GM23338 (cell line): ENCODE measurements at regions not wholly inside any gene's neighbourhood (a gene's known extent, or its start where the extent isn't known, plus 50 kb on each side); places are given as distances from the start of the nearest gene placed in this dataset.

Experiments used
- ATAC-seq: fragments of 200-7000 bp; cut with Tn5 transposase; 3 replicates; pipeline ENCODE4 v1.9.1; 2020
- DNase-seq: peaks from one replicate; pipeline ENCODE4 v3.0.0-alpha.2; 2015; ENCODE audit warnings: low spot score
- H2AFZ ChIP-seq: fragments of 200-600 bp; sonication (generic); 2 replicates; pipeline ENCODE4 v1.8.0; 2016; ENCODE audit warnings: antibody characterized with exemption, mild to moderate bottlenecking, moderate library complexity
- H3F3A ChIP-seq: fragments of 200-600 bp; sonication (generic); replicated peaks from 2 replicates; pipeline ENCODE4 v1.8.0; 2017; ENCODE audit warnings: antibody characterized with exemption, mixed run types, low read depth
- H3K27ac ChIP-seq: fragments of 200-600 bp; sonication (generic); 2 replicates; pipeline ENCODE4 v1.6.1; 2016; ENCODE audit warnings: low read depth
- H3K27me3 ChIP-seq: fragments of 200-600 bp; sonication (generic); 2 replicates; pipeline ENCODE4 v1.8.0; 2016; ENCODE audit warnings: mild to moderate bottlenecking, mixed run types, moderate library complexity; ENCODE audit not compliant: insufficient read depth
- H3K36me3 ChIP-seq: fragments of 200-600 bp; sonication (generic); 2 replicates; pipeline ENCODE4 v1.8.0; 2016; ENCODE audit warnings: mild to moderate bottlenecking; ENCODE audit not compliant: insufficient read depth
- H3K4me1 ChIP-seq: fragments of 200-600 bp; sonication (generic); 2 replicates; pipeline ENCODE4 v1.8.0; 2016; ENCODE audit warnings: mild to moderate bottlenecking, moderate library complexity; ENCODE audit not compliant: insufficient read depth
- H3K4me2 ChIP-seq: fragments of 200-600 bp; sonication (generic); 2 replicates; pipeline ENCODE4 v1.7.1; 2017; ENCODE audit warnings: mixed run types
- H3K4me3 ChIP-seq: fragments of 200-600 bp; sonication (generic); 2 replicates; pipeline ENCODE4 v1.6.1; 2016; ENCODE audit warnings: mixed run types
- H3K79me2 ChIP-seq: fragments of 200-600 bp; sonication (generic); replicated peaks from 2 replicates; pipeline ENCODE4 v1.8.0; 2017; ENCODE audit warnings: mild to moderate bottlenecking; ENCODE audit not compliant: insufficient read depth
- H3K9me2 ChIP-seq: fragments of 200-600 bp; sonication (generic); 2 replicates; pipeline ENCODE4 v1.8.0; 2017; ENCODE audit not compliant: insufficient read depth
- H4K20me1 ChIP-seq: fragments of 200-600 bp; sonication (generic); replicated peaks from 2 replicates; pipeline ENCODE4 v1.8.0; 2017; ENCODE audit warnings: mild to moderate bottlenecking; ENCODE audit not compliant: insufficient read depth
- H3K27ac Mint-ChIP-seq: 2 replicates; pipeline ENCODE4 v1.8.0; 2020; ENCODE audit warnings: inconsistent platforms, mild to moderate bottlenecking, moderate library complexity, mixed read lengths
- H3K27me3 Mint-ChIP-seq: 3 replicates; pipeline ENCODE4 v1.8.0; 2022; ENCODE audit warnings: low read depth, mild to moderate bottlenecking, moderate library complexity, mixed read lengths, inconsistent platforms; ENCODE audit not compliant: insufficient read depth, poor library complexity
- H3K36me3 Mint-ChIP-seq: 3 replicates; pipeline ENCODE4 v1.8.0; 2021; ENCODE audit warnings: low read depth, mild to moderate bottlenecking, inconsistent platforms, moderate library complexity, mixed read lengths
- H3K4me1 Mint-ChIP-seq: 3 replicates; pipeline ENCODE4 v1.8.0; 2020; ENCODE audit warnings: mild to moderate bottlenecking, inconsistent platforms, mixed read lengths
- H3K4me3 Mint-ChIP-seq: 3 replicates; pipeline ENCODE4 v1.8.0; 2021; ENCODE audit warnings: moderate library complexity, mild to moderate bottlenecking, inconsistent platforms, mixed read lengths
- H3K9me3 Mint-ChIP-seq: 3 replicates; pipeline ENCODE4 v1.8.0; 2020; ENCODE audit warnings: moderate library complexity, mild to moderate bottlenecking, inconsistent platforms, mixed read lengths
- CREB1 ChIP-seq: fragments of 250-450 bp; sonication (Bioruptor Pico); IDR thresholded peaks from 2 replicates; pipeline ENCODE4 v1.5.0; 2020; ENCODE audit warnings: low read depth, mild to moderate bottlenecking, moderate library complexity
- EZH2 ChIP-seq: fragments of 200-600 bp; sonication (generic); IDR thresholded peaks from one replicate; pipeline ENCODE4 v1.8.0; 2017; ENCODE audit warnings: antibody characterized with exemption, mild to moderate bottlenecking, low read depth; ENCODE audit not compliant: unreplicated experiment
- EZH2phosphoT487 ChIP-seq: fragments of 200-600 bp; sonication (generic); IDR thresholded peaks from one replicate; pipeline ENCODE4 v1.8.1; 2018; ENCODE audit warnings: antibody characterized with exemption; ENCODE audit not compliant: unreplicated experiment
- JUNB ChIP-seq: IDR thresholded peaks from one replicate; pipeline ENCODE4 v1.6.1; 2016; ENCODE audit warnings: antibody characterized with exemption; ENCODE audit not compliant: unreplicated experiment
- NANOG ChIP-seq: IDR thresholded peaks from 2 replicates; pipeline ENCODE4 v1.6.1; 2016; ENCODE audit warnings: antibody characterized with exemption, borderline replicate concordance
- POLR2AphosphoS5 ChIP-seq: IDR thresholded peaks from 2 replicates; pipeline ENCODE4 v1.6.1; 2016; ENCODE audit warnings: antibody characterized with exemption, low read depth
- STAT1 ChIP-seq: IDR thresholded peaks from one replicate; pipeline ENCODE4 v1.6.1; 2016; ENCODE audit warnings: antibody characterized with exemption; ENCODE audit not compliant: unreplicated experiment
- ZNF114 ChIP-seq: fragments of 250-450 bp; sonication (Bioruptor Pico); IDR thresholded peaks from 2 replicates; pipeline ENCODE4 v1.5.0; 2020; ENCODE audit warnings: mild to moderate bottlenecking, moderate library complexity
- ZNF331 ChIP-seq: fragments of 250-450 bp; sonication (Bioruptor Pico); IDR thresholded peaks from 2 replicates; pipeline ENCODE4 v1.5.0; 2020; ENCODE audit warnings: low read depth, mild to moderate bottlenecking, moderate library complexity
- TF ChIP-seq, protein P1 (sequence below): IDR thresholded peaks from 2 replicates; pipeline ENCODE4 v1.6.1; 2016; ENCODE audit warnings: antibody characterized with exemption
- TF ChIP-seq, protein P2 (sequence below): IDR thresholded peaks from one replicate; pipeline ENCODE4 v1.6.1; 2018; ENCODE audit warnings: antibody characterized with exemption; ENCODE audit not compliant: unreplicated experiment
- TF ChIP-seq, protein P3 (sequence below): fragments of 250-450 bp; sonication (Bioruptor Pico); IDR thresholded peaks from 2 replicates; pipeline ENCODE4 v1.5.0; 2020; ENCODE audit warnings: mild to moderate bottlenecking, moderate library complexity
- TF ChIP-seq, protein P4 (sequence below), 2 experiments: fragments of 200-600 bp in 1 of 2; sonication (generic) in 1 of 2; conservative IDR thresholded peaks; 2 replicates each; pipeline versions ENCODE4 v1.5.1 to v1.6.1; 2016 to 2017; ENCODE audit warnings: antibody characterized with exemption in 2 of 2, low read depth in 2 of 2, mild to moderate bottlenecking in 2 of 2, moderate library complexity in 1 of 2

DNA sequence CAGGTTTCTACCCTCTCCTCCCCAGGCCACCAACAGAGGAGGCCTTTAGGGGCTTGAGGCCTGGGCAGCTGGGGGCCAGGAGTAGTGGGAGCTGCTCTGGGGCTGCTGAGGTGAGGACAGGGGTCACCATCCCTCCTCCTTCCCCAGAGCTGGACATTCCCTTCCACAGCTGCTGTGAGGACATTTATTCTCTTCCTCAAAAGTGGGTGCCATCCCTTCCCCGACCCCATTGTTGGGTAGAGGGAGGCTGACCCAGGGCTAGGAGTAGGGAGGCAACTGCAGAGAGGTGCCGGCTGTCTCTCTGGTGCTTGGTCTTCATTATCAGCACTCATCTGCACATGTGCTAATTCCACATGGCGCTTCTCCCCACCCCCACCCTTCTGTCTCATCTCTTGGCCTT, 113.9 kb upstream of the FBXL7 start:
- no peak overlapping the region; the same call in 1 of the 2 replicates for H2AFZ ChIP-seq
- H4K20me1 ChIP-seq = no peaks in the 10 kb centered on the region
- no peaks in the 10 kb centered on the region; the same call in 2 of the 3 replicates for H3K9me3 Mint-ChIP-seq
- no peak overlapping the region for H3K4me2 ChIP-seq
- no peaks in the 10 kb centered on the region for H3K36me3 ChIP-seq
- H3K4me3 ChIP-seq = no peak overlapping the region
- peaks cover 3% of the 10 kb centered on the region; the same call in 2 of the 3 replicates for H3K4me1 Mint-ChIP-seq
- DNase-seq (no peak), ATAC-seq (no peak)
- peaks cover 3% of the 10 kb centered on the region; the same call in 1 of the 2 replicates for H3K4me1 ChIP-seq
- TF ChIP-seq EZH2phosphoT487 = no peak
- TF ChIP-seq JUNB = no peak
- TF ChIP-seq, protein P1, sequence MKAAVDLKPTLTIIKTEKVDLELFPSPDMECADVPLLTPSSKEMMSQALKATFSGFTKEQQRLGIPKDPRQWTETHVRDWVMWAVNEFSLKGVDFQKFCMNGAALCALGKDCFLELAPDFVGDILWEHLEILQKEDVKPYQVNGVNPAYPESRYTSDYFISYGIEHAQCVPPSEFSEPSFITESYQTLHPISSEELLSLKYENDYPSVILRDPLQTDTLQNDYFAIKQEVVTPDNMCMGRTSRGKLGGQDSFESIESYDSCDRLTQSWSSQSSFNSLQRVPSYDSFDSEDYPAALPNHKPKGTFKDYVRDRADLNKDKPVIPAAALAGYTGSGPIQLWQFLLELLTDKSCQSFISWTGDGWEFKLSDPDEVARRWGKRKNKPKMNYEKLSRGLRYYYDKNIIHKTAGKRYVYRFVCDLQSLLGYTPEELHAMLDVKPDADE = no peak
- no peak for TF ChIP-seq POLR2AphosphoS5
- no peak for TF ChIP-seq EZH2
- TF ChIP-seq STAT1 = no peak
- no peak for TF ChIP-seq NANOG
- no peak for TF ChIP-seq ZNF331
- TF ChIP-seq, protein P2, sequence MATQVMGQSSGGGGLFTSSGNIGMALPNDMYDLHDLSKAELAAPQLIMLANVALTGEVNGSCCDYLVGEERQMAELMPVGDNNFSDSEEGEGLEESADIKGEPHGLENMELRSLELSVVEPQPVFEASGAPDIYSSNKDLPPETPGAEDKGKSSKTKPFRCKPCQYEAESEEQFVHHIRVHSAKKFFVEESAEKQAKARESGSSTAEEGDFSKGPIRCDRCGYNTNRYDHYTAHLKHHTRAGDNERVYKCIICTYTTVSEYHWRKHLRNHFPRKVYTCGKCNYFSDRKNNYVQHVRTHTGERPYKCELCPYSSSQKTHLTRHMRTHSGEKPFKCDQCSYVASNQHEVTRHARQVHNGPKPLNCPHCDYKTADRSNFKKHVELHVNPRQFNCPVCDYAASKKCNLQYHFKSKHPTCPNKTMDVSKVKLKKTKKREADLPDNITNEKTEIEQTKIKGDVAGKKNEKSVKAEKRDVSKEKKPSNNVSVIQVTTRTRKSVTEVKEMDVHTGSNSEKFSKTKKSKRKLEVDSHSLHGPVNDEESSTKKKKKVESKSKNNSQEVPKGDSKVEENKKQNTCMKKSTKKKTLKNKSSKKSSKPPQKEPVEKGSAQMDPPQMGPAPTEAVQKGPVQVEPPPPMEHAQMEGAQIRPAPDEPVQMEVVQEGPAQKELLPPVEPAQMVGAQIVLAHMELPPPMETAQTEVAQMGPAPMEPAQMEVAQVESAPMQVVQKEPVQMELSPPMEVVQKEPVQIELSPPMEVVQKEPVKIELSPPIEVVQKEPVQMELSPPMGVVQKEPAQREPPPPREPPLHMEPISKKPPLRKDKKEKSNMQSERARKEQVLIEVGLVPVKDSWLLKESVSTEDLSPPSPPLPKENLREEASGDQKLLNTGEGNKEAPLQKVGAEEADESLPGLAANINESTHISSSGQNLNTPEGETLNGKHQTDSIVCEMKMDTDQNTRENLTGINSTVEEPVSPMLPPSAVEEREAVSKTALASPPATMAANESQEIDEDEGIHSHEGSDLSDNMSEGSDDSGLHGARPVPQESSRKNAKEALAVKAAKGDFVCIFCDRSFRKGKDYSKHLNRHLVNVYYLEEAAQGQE = no peak
- no peak for TF ChIP-seq ZNF114
- TF ChIP-seq CREB1 = no peak
- TF ChIP-seq, protein P3, sequence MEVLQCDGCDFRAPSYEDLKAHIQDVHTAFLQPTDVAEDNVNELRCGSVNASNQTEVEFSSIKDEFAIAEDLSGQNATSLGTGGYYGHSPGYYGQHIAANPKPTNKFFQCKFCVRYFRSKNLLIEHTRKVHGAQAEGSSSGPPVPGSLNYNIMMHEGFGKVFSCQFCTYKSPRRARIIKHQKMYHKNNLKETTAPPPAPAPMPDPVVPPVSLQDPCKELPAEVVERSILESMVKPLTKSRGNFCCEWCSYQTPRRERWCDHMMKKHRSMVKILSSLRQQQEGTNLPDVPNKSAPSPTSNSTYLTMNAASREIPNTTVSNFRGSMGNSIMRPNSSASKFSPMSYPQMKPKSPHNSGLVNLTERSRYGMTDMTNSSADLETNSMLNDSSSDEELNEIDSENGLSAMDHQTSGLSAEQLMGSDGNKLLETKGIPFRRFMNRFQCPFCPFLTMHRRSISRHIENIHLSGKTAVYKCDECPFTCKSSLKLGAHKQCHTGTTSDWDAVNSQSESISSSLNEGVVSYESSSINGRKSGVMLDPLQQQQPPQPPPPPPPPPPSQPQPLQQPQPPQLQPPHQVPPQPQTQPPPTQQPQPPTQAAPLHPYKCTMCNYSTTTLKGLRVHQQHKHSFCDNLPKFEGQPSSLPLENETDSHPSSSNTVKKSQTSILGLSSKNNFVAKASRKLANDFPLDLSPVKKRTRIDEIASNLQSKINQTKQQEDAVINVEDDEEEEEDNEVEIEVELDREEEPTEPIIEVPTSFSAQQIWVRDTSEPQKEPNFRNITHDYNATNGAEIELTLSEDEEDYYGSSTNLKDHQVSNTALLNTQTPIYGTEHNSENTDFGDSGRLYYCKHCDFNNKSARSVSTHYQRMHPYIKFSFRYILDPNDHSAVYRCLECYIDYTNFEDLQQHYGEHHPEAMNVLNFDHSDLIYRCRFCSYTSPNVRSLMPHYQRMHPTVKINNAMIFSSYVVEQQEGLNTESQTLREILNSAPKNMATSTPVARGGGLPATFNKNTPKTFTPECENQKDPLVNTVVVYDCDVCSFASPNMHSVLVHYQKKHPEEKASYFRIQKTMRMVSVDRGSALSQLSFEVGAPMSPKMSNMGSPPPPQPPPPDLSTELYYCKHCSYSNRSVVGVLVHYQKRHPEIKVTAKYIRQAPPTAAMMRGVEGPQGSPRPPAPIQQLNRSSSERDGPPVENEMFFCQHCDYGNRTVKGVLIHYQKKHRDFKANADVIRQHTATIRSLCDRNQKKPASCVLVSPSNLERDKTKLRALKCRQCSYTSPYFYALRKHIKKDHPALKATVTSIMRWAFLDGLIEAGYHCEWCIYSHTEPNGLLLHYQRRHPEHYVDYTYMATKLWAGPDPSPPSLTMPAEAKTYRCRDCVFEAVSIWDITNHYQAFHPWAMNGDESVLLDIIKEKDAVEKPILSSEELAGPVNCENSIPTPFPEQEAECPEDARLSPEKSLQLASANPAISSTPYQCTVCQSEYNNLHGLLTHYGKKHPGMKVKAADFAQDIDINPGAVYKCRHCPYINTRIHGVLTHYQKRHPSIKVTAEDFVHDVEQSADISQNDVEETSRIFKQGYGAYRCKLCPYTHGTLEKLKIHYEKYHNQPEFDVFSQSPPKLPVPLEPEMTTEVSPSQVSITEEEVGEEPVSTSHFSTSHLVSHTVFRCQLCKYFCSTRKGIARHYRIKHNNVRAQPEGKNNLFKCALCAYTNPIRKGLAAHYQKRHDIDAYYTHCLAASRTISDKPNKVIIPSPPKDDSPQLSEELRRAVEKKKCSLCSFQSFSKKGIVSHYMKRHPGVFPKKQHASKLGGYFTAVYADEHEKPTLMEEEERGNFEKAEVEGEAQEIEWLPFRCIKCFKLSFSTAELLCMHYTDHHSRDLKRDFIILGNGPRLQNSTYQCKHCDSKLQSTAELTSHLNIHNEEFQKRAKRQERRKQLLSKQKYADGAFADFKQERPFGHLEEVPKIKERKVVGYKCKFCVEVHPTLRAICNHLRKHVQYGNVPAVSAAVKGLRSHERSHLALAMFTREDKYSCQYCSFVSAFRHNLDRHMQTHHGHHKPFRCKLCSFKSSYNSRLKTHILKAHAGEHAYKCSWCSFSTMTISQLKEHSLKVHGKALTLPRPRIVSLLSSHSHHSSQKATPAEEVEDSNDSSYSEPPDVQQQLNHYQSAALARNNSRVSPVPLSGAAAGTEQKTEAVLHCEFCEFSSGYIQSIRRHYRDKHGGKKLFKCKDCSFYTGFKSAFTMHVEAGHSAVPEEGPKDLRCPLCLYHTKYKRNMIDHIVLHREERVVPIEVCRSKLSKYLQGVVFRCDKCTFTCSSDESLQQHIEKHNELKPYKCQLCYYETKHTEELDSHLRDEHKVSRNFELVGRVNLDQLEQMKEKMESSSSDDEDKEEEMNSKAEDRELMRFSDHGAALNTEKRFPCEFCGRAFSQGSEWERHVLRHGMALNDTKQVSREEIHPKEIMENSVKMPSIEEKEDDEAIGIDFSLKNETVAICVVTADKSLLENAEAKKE (CRISPR knock-in tag) = no peak
- TF ChIP-seq, protein P4, sequence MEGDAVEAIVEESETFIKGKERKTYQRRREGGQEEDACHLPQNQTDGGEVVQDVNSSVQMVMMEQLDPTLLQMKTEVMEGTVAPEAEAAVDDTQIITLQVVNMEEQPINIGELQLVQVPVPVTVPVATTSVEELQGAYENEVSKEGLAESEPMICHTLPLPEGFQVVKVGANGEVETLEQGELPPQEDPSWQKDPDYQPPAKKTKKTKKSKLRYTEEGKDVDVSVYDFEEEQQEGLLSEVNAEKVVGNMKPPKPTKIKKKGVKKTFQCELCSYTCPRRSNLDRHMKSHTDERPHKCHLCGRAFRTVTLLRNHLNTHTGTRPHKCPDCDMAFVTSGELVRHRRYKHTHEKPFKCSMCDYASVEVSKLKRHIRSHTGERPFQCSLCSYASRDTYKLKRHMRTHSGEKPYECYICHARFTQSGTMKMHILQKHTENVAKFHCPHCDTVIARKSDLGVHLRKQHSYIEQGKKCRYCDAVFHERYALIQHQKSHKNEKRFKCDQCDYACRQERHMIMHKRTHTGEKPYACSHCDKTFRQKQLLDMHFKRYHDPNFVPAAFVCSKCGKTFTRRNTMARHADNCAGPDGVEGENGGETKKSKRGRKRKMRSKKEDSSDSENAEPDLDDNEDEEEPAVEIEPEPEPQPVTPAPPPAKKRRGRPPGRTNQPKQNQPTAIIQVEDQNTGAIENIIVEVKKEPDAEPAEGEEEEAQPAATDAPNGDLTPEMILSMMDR (conservative IDR thresholded peaks at IDR 0.05; ENCODE audit: low read depth in 2 of 2) = no peak
- no peaks in the 10 kb centered on the region for H3F3A ChIP-seq
- H3K4me3 Mint-ChIP-seq = no peak overlapping the region
- no peak overlapping the region for H3K27ac Mint-ChIP-seq
- H3K36me3 Mint-ChIP-seq = no peaks in the 10 kb centered on the region; the same call in 2 of the 3 replicates
- H3K27me3 Mint-ChIP-seq = peaks cover 4% of the 10 kb centered on the region
- no peaks in the 10 kb centered on the region for H3K9me2 ChIP-seq
- no peaks in the 10 kb centered on the region for H3K79me2 ChIP-seq
- H3K27ac ChIP-seq = no peak overlapping the region
- H3K27me3 ChIP-seq = no peaks in the 10 kb centered on the region
